ENCODE measurements at regions not wholly inside any gene's neighbourhood (a gene's known extent, or its start where the extent isn't known, plus 50 kb on each side); places are given as distances from the start of the nearest gene placed in this dataset.

DNA sequence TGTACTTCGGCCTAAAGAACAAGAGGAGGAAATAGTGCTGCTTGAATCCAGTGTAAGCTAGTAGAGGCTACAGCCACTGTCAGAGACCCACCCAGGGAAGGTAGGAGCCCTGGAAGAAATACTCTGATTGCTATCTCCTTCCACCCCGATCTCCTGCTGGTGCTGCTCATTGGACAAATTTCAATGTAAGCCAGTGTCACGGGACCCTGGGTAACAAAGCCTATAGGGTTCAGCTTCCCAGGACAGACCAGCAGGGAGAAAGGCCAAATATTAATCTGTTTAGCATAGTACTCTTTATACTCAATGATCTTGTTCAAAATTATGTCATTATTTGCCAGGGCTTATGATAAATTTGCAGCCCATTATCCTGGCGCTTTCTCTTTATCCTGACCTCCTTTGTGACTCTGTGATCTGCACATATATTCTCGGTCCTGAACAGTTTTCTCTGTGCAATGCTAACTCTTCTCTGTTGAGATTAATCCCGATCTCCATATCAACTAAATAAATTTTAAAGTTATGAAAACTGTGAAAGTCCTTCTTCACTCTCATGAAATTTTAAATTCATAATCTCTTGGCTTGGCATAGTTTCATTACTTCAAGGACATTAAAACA, 218.8 kb upstream of the PREP start:
- DNase-seq (ENCODE audit: low read depth) (no peak), FAIRE-seq (no peak)
- TF ChIP-seq CTCF (IDR thresholded peaks at IDR 0.05; ENCODE audit: insufficient read depth, low read length, severe bottlenecking) = no peak
- no peaks in the 10 kb centered on the region for H3K36me3 ChIP-seq (ENCODE audit: control insufficient read depth, insufficient read depth, low read length)
- H3K4me3 ChIP-seq (ENCODE audit: low read depth, low read length) = no peak overlapping the region
- no peaks in the 10 kb centered on the region for H3K27me3 ChIP-seq (ENCODE audit: control insufficient read depth, insufficient read depth, low read length)

- no peak for DNase-seq (ENCODE audit: low read depth)
- H3K36me3 ChIP-seq (ENCODE audit: control insufficient read depth, insufficient read depth, low read length) = no peaks in the 10 kb centered on the region
- FAIRE-seq = no peak
- no peak for TF ChIP-seq CTCF (IDR thresholded peaks at IDR 0.05; ENCODE audit: insufficient read depth, low read length, severe bottlenecking)
- H3K4me3 ChIP-seq (ENCODE audit: low read depth, low read length) = no peak overlapping the region
- H3K27me3 ChIP-seq (ENCODE audit: control insufficient read depth, insufficient read depth, low read length) = no peaks in the 10 kb centered on the region
These were observed 218.0 kb upstream of the PREP start for GRCh38 chr6:105620878-105621277.

GRCh38 chr6:105619971-105620741, 217.3 kb upstream of the PREP start:
- no peak for FAIRE-seq
- Histone ChIP-seq H3K36me3 (ENCODE audit: control insufficient read depth, insufficient read depth, low read length) (no peaks in the 10 kb centered on the region), H3K27me3 (ENCODE audit: control insufficient read depth, insufficient read depth, low read length) (no peaks in the 10 kb centered on the region), H3K4me3 (ENCODE audit: low read depth, low read length) (no peak overlapping the region)
- DNase-seq (ENCODE audit: low read depth) = no peak
- TF ChIP-seq CTCF (IDR thresholded peaks at IDR 0.05; ENCODE audit: insufficient read depth, low read length, severe bottlenecking) = no peak

DNA sequence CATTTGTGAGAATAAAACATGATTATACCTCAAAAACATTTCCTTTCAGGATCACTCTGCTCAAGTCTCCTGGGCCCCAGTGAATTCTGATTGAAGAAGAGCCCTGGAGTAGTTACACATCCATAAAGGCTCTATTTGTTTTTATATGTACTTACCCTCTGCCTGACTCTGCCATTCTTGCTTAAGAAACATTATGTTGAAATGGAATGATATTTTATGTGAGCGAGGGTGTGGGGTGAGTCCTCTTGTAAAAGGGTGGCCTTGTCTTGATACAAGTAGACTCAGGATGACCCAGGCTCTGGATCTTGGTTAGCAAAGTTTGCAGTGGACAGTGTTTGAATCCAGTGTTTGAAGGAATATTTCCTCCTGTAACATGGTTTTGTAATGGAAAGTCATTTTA, 215.4 kb upstream of the PREP start:
- Histone ChIP-seq H3K4me3 (ENCODE audit: low read depth, low read length) (no peak overlapping the region), H3K27me3 (ENCODE audit: control insufficient read depth, insufficient read depth, low read length) (no peaks in the 10 kb centered on the region), H3K36me3 (ENCODE audit: control insufficient read depth, insufficient read depth, low read length) (no peaks in the 10 kb centered on the region)
- no peak for FAIRE-seq
- TF ChIP-seq CTCF (IDR thresholded peaks at IDR 0.05; ENCODE audit: insufficient read depth, low read length, severe bottlenecking) = no peak
- no peak for DNase-seq (ENCODE audit: low read depth)

DNA sequence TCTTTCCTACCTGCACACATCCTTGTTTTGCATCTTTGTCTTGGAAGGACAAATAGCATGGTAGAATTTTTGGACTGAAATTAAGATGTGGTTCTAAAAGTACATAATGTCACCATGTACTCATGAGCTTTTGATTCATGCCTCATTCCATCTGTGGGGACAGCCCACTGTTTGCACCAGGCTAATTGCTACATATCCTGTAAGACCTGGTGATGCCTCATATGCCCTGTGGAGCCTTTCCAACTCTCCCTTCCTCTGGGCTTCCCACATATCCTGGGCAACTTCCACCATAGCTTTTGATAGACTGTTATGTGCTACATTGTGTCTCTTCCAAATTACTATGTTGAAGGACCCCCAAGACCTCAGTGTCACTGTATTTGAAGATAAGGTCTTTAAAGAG, 213.6 kb upstream of the PREP start:
- Histone ChIP-seq H3K36me3 (ENCODE audit: control insufficient read depth, insufficient read depth, low read length) (no peaks in the 10 kb centered on the region), H3K4me3 (ENCODE audit: low read depth, low read length) (no peak overlapping the region), H3K27me3 (ENCODE audit: control insufficient read depth, insufficient read depth, low read length) (no peaks in the 10 kb centered on the region)
- no peak for TF ChIP-seq CTCF (IDR thresholded peaks at IDR 0.05; ENCODE audit: insufficient read depth, low read length, severe bottlenecking)
- FAIRE-seq (peak; percentile 23), DNase-seq (ENCODE audit: low read depth) (peak; percentile 81)

Data from bronchial epithelial cell (primary cell).